ENCODE measurements at regions not wholly inside any gene's neighbourhood (a gene's known extent, or its start where the extent isn't known, plus 50 kb on each side); places are given as distances from the start of the nearest gene placed in this dataset.

DNA sequence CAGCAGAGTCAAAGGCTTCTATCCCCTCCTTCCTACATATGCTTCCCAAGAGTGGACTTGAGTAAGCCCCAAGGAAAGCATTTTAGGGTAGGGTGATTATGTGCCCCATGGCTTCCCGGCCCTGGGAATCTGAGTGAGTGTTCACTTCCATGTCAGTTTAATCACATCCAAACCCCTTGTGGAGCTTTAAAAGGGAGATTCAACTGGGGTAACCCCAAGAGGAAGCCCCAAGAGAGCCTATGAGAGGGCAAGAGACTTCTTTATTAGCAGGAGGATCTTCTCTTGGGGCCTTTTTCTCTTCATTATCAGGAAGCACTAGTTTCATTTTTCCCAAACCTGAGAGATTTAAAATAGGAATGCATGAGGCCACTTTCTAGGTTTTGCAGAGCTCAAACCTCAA is 97.0 kb upstream of the IRF2BP2 start:
- Histone ChIP-seq H3K27me3 (no peaks in the 10 kb centered on the region), H3K4me2 (peak overlapping the region in 3 of 11 experiments; percentile 33 to 77 (median 66); a peak in 6 of 22 replicates), H3K36me3 (no peaks in the 10 kb centered on the region), H3K27ac (no peak overlapping the region; a peak in 1 of 22 replicates), H3K9ac (no peak overlapping the region), H3K4me3 (no peak overlapping the region), H3K9me3 (replicated peaks in 1 of 11) (peaks cover 0 to 9% (median 0%) of the 10 kb centered on the region in 11 experiments; a peak in 2 of 22 replicates), H3K4me1 (peaks cover 0 to 50% (median 23%) of the 10 kb centered on the region in 10 experiments; a peak in 17 of 20 replicates), H4K20me1 (no peaks in the 10 kb centered on the region)
- no peak for TF ChIP-seq Cebpa-rat (IDR thresholded peaks at IDR 0.05)

DNA sequence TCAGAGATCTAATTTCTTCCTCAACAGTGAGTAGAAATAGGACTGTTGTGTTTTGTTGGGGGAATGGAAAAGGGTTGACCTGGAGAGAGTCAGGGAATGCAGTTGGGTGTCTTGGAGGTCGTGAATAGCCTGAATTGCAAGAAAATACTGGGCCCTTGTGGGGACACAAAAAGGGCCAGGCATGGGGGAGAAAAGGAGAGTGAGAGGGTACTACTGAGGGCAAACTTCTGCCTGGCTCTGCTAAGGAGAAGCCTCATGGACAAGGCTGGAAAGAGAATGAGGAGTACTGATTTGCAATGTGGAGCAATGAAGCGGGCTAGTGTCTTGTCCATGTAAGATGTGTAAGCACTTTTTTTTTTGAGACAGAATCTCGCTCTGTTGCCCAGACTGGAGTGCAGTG is 96.2 kb upstream of the IRF2BP2 start:
- H3K4me3 ChIP-seq = no peak overlapping the region
- no peak for TF ChIP-seq Cebpa-rat (IDR thresholded peaks at IDR 0.05)
- no peaks in the 10 kb centered on the region for H3K36me3 ChIP-seq
- peaks cover 0 to 9% (median 0%) of the 10 kb centered on the region in 11 experiments; a peak in 3 of 22 replicates for H3K9me3 ChIP-seq (replicated peaks in 1 of 11)
- no peaks in the 10 kb centered on the region for H4K20me1 ChIP-seq
- H3K4me2 ChIP-seq = peak overlapping the region in 3 of 11 experiments; percentile 4 to 57 (median 41); a peak in 2 of 22 replicates
- no peak overlapping the region for H3K9ac ChIP-seq
- no peaks in the 10 kb centered on the region for H3K27me3 ChIP-seq
- peaks cover 0 to 54% (median 23%) of the 10 kb centered on the region in 10 experiments; a peak in 17 of 20 replicates for H3K4me1 ChIP-seq
- no peak overlapping the region for H3K27ac ChIP-seq

DNA sequence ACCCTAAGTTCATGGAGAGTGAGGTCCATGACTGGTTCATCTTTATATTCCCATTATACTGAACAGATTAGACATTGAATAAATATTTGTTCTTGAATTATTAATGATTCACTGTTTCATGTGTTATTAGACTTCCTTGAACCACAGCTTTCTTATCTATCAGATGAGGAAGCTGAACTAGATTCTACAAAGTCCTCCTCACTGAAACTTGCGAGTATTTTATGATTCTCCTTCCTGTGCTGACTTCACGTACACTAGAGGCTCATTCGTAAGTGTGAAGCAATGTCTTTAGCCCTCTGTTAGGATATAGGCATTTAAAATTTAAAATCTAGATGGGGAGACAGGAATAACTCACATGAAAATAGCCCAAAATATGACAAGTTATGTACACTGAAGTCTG is 95.6 kb upstream of the IRF2BP2 start:
- H4K20me1 ChIP-seq = no peaks in the 10 kb centered on the region
- no peak for TF ChIP-seq Cebpa-rat (IDR thresholded peaks at IDR 0.05)
- H3K9me3 ChIP-seq (replicated peaks in 1 of 11) = peaks cover 0 to 9% (median 0%) of the 10 kb centered on the region in 11 experiments; a peak in 3 of 22 replicates
- H3K27me3 ChIP-seq = no peaks in the 10 kb centered on the region
- H3K4me1 ChIP-seq = peaks cover 2 to 60% (median 25%) of the 10 kb centered on the region in 10 experiments; a peak in 19 of 20 replicates
- H3K36me3 ChIP-seq = no peaks in the 10 kb centered on the region
- no peak overlapping the region for H3K27ac ChIP-seq
- H3K4me2 ChIP-seq = peak overlapping the region in 8 of 11 experiments; percentile 4 to 57 (median 40); a peak in 10 of 22 replicates
- no peak overlapping the region for H3K9ac ChIP-seq
- no peak overlapping the region for H3K4me3 ChIP-seq

DNA sequence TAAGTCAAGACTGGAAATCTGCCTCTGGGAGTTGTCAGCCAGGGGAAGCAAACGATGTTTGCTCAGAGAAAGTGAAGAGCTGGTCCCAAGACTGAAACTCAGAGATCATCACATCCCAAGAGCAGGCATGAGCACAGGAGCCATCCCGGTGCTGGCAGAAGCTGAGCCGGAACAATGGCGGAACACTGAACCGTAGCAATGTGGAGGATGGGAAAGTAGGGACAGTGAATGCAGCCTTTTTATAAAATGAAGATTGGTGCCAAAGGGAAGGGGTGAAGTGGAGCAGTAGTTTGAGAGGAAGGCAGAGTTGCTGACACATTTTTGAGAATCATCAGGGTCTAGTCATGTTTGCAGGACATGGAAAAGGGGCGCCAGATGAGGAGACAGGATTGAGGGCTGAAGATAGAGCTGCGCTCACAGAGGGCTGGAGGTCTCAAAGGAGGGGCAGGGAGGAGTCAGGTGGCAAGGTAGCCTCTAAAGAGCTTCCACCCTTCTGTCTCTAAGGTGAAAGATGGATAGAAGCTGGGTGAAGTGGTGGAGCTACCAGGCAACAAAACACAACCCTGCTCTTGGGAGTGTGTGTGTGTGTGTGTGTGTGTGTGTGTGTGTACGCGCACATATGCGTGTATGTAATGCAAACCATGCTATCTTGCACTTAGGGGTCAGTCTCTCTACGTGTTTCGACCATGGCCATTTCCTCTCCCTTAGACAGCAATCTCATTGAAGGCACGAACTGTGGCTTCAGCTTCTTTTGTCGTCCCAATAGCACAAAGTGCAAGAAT is 94.3 kb upstream of the IRF2BP2 start:
- H3K4me3 ChIP-seq = no peak overlapping the region
- H3K9ac ChIP-seq = no peak overlapping the region
- no peaks in the 10 kb centered on the region for H3K27me3 ChIP-seq
- H3K27ac ChIP-seq = no peak overlapping the region
- H3K4me1 ChIP-seq = peaks cover 12 to 62% (median 29%) of the 10 kb centered on the region in 10 experiments
- peaks cover 0 to 9% (median 0%) of the 10 kb centered on the region in 11 experiments; a peak in 3 of 22 replicates for H3K9me3 ChIP-seq (replicated peaks in 1 of 11)
- TF ChIP-seq Cebpa-rat (IDR thresholded peaks at IDR 0.05) = no peak
- peak overlapping the region in 5 of 11 experiments; percentile 20 to 52 (median 39); a peak in 9 of 22 replicates for H3K4me2 ChIP-seq
- H3K36me3 ChIP-seq = no peaks in the 10 kb centered on the region
- H4K20me1 ChIP-seq = no peaks in the 10 kb centered on the region

DNA sequence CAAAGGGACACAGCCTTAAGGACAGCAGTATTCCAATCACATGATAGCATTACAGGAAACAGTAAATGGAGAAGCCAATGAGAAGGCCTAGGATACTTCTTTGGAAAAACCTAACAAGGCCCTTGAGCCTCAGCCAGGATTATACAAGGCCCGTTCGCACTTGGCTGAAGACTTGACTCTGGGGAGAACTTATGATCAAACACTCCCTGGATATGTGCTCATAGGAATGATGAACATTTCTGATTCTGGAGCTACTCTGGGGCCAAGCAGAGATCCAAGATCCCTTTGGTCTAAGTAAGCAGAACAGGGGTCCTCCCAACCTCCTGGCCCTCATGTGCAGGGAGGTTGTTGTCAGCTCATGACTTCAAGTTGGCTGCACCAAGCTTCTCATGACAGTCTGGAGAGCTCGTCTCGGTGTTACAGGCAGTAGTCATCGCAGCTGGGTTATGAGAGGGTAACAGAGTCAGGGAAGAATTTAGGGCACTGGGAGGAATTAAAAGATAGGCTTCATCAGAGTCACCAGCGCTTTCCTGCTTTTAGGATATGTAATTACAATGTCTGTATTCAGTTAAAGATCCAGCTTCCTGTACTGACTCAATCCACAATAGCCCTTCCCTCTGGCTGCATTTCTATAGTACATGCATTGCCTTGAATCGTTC is 92.5 kb upstream of the IRF2BP2 start:
- Histone ChIP-seq H3K27ac (no peak overlapping the region), H3K9me3 (replicated peaks in 1 of 11) (no peaks in the 10 kb centered on the region; a peak in 2 of 22 replicates)
- no peak for TF ChIP-seq Cebpa-rat (IDR thresholded peaks at IDR 0.05)

DNA sequence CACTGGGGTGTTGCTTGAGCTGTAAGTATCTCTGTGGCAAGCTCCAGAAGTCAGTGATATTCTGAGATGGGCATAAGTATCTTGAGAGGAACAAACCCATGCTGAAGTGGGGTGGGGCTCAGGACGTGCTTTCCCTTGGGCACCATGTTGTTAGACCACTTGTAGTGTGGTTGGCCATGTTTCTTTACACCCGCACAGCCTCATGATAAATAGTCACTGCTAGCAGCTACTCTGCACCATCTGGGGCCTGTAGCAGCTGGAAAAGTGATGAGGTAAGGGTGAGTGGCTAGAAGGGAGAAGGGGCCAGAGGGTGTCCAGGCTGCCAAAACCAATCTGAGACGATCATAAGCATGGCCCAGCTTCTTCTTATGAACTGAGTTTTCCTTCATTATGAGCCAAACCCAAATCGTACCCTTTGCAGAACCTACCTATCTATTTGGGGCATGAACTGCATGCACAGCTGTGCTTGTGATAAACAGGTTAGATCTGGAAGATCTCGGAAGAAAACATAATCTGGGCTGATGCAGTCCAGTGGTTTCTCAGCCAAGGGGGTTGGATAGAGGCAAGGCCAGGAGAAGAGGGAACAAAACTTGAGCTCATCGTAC is 91.9 kb upstream of the IRF2BP2 start:
- Histone ChIP-seq H3K27ac (no peak overlapping the region), H3K9ac (no peak overlapping the region), H3K4me2 (no peak overlapping the region), H4K20me1 (no peaks in the 10 kb centered on the region), H3K27me3 (no peaks in the 10 kb centered on the region), H3K9me3 (replicated peaks in 1 of 11) (no peaks in the 10 kb centered on the region; a peak in 2 of 22 replicates), H3K4me1 (peaks cover 12 to 43% (median 26%) of the 10 kb centered on the region in 10 experiments), H3K36me3 (no peaks in the 10 kb centered on the region), H3K4me3 (no peak overlapping the region)
- TF ChIP-seq Cebpa-rat (IDR thresholded peaks at IDR 0.05) = no peak

More for the DNA sequence above, 92.5 kb upstream of the IRF2BP2 start:
- H3K4me2 ChIP-seq = no peak overlapping the region
- H3K27me3 ChIP-seq = no peaks in the 10 kb centered on the region
- H3K4me1 ChIP-seq = peaks cover 12 to 50% (median 28%) of the 10 kb centered on the region in 10 experiments
- H3K36me3 ChIP-seq = no peaks in the 10 kb centered on the region
- no peak overlapping the region for H3K9ac ChIP-seq
- H3K4me3 ChIP-seq = no peak overlapping the region
- H4K20me1 ChIP-seq = no peaks in the 10 kb centered on the region

DNA sequence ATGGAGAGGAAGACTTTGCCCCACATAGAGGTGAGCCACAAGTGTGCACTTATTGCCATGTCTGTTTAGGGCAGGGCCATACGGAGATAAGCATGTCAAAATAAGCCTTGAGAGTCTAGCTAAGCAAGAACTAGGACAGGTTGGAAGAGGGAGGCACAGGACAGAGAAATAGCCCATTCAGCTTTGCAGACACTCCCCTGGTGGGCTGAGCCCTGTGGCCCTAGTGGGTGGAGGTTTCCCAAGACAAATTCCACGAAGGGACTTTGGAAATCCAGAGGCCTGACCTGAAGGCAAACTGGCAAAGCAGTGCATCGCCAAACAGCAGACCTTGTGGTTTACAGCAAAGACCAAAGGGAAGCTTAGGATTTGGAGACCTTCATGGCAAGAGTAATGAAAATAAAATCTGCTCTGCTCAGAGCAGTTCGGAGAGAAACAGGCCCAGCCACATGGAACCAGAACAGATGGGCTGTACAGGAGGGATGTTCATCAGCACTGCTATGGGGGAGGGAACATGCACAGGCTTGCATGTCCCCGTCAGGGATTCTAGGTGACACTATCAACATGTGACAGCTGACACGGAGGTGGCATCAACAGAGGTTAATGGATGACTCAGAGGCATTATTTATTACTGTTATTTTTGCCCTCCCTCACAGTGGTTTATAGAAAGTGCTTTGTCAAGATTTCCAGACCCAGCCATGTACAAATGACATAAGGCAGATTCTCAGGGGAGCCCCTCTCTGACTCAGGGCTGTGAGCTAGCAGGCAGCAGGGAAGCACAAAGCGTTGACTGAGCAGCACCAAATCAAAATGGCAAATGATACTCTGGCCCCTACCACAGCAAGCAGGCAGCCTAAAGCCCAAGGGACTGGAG is 90.1 kb upstream of the IRF2BP2 start:
- H3K9ac ChIP-seq = no peak overlapping the region
- H3K9me3 ChIP-seq (replicated peaks in 1 of 11) = peaks cover 0 to 6% (median 0%) of the 10 kb centered on the region in 11 experiments; a peak in 1 of 22 replicates
- H3K4me3 ChIP-seq = no peak overlapping the region
- no peaks in the 10 kb centered on the region for H3K36me3 ChIP-seq
- TF ChIP-seq Cebpa-rat (IDR thresholded peaks at IDR 0.05) = no peak
- H4K20me1 ChIP-seq = no peaks in the 10 kb centered on the region
- peak overlapping the region in 3 of 11 experiments; percentile 5 to 26 (median 24); a peak in 5 of 22 replicates for H3K27ac ChIP-seq
- peaks cover 12 to 25% (median 21%) of the 10 kb centered on the region in 10 experiments for H3K4me1 ChIP-seq
- H3K27me3 ChIP-seq = no peaks in the 10 kb centered on the region
- peak overlapping the region; percentile 14 to 73 (median 43) for H3K4me2 ChIP-seq

DNA sequence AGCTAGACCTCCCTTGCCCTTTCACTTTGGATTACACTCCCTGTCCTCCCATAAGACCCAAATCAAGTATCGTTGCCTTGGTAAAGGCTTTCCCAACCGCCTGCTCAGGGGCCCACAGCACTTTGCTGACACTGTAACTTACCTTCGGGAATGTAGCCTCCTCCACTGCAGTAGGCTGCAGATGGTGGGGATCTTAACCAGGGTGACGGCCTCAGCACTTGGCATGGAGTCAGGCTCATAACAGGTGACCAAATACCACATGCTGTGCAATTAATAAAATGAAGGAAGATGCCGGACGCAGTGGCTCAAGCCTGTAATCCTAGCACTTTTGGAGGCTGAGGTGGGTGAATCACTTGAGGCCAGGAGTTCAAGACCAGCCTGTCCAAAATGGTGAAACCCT is 88.7 kb upstream of the IRF2BP2 start:
- Histone ChIP-seq H3K27ac (no peak overlapping the region), H3K4me3 (no peak overlapping the region)
- no peak for TF ChIP-seq Cebpa-rat (IDR thresholded peaks at IDR 0.05)

More for the DNA sequence above, 88.7 kb upstream of the IRF2BP2 start:
- Histone ChIP-seq H3K36me3 (no peaks in the 10 kb centered on the region), H3K4me1 (peaks cover 12 to 23% (median 14%) of the 10 kb centered on the region in 10 experiments), H3K9ac (no peak overlapping the region), H3K27me3 (no peaks in the 10 kb centered on the region), H4K20me1 (no peaks in the 10 kb centered on the region), H3K9me3 (replicated peaks in 1 of 11) (peaks cover 0 to 6% (median 0%) of the 10 kb centered on the region in 11 experiments; a peak in 1 of 22 replicates), H3K4me2 (no peak overlapping the region)
